ENCODE measurements at regions not wholly inside any gene's neighbourhood (a gene's known extent, or its start where the extent isn't known, plus 50 kb on each side); places are given as distances from the start of the nearest gene placed in this dataset.
"Not testable (repeated sequence)": the region's sequence is repeated elsewhere in the genome, so short reads cannot be mapped to it uniquely, and the experiment has no call there.

GRCh38 chr12:91493308-91493707 is 310.7 kb upstream of the DCN start:
- no peak for DNase-seq

DNA sequence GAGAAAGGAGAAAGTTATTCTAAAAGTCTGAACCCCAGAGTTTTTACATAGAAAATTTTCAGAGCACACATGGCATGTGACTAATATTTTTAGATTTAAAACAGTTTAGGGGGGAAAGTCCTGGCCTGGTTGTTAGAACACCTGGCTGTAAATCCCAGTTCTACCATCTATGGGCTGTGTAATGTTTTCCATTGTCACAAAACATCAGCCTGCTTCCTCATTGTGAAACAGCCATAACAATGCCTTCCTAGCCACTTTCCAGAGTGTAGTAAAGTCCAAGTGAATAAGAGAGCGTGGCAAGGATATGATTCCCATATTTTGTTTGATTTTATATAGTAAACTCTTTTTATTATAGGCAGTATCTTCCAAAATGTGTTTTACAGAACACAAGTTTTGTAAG is 310.0 kb upstream of the DCN start:
- DNase-seq = no peak

DNA sequence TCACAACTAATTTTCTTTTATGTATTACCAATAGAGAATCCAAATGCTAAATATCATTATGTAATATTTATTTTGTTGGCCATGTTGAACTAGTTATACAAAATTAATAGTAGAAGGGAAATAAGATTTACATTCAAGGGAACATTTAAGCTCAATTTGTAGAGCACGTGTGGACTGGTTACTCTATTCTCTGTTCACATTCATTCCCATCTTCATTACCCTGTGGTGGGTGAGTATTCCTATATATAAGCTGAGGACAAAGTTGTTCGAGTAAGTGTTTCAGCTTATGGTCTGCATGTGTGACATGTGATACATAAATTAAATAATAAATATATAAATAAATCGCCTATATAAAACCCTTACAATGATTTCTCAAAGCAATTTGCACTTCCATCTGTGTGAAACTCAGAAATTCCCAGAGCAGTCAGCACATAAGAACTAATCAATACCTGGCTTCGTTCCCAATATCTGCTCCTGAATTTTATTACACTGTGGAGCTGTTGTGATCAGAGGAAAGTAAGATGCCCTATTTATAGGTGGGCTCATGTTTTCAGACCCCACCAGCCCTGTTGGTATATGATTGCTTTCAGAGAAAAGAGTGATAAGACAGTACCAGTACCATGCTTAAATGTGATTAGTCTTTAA is 308.2 kb upstream of the DCN start:
- no peak for DNase-seq

DNA sequence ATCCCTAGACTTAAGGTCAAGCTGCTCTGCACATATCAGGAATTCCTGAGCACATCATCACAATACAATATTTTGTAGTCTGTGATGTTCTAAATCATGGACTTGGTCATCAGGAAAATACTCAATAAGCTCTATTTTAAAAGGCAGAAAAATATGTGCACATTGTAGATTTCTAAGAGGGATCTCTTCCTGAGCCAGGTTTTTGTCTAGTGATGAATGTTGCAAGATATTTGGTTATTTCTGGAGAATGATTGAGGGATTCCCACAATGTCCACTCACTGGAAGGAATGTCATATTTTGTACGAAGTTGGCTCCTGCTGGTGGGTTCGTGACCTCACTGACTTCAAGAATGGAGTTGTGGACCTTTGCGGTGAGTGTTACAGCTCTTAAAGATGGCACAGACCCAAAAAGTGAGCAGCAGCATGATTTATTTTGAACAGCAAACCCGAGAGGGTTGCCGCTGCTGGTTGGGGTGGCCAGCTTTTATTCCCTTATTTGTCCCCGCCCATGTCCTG is 300.9 kb upstream of the DCN start:
- DNase-seq = no peak

GRCh38 chr12:91482231-91482630 is 299.6 kb upstream of the DCN start:
- DNase-seq = no peak

GRCh38 chr12:91478500-91478899 is 295.9 kb upstream of the DCN start:
- DNase-seq = no peak

- DNase-seq = no peak
These were observed 285.1 kb upstream of the DCN start for GRCh38 chr12:91467686-91468085.

DNA sequence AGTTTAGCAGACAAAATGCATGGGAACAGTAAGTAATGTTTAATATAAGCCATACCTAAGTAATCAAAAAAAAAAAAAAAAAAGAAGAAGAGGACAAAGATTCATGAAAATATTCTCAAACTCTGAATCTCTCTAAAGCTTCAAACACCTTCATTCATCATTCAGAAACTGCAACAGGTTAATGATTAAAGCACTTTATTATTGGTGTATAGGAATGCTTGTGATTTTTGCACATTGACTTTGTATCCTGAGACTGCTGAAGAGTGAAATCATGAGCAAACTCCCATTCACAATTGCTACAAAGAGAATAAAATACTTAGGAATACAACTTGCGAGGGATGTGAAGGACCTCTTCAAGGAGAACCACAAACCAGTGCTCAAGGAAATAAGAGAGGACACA is 278.4 kb upstream of the DCN start:
- no peak for DNase-seq

DNA sequence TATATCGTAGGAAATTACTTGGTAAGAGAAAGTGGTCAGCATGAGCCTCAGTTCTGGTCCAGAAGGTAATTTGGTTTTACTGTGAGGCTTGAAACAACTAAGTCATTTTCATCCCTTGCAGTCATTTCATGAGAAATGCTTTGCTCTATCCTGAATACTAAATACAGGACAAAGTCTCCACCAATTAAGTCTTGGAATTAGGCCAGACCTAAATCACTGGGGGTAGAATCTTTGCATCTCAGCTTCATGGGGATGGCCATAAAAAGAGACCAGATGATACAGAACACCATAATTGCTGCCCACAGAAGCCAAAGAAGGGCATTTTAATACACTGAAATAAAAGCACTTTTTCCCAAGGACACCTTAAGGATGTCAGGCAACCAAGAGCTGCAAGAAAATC is 277.9 kb upstream of the DCN start:
- no peak for DNase-seq

DNA sequence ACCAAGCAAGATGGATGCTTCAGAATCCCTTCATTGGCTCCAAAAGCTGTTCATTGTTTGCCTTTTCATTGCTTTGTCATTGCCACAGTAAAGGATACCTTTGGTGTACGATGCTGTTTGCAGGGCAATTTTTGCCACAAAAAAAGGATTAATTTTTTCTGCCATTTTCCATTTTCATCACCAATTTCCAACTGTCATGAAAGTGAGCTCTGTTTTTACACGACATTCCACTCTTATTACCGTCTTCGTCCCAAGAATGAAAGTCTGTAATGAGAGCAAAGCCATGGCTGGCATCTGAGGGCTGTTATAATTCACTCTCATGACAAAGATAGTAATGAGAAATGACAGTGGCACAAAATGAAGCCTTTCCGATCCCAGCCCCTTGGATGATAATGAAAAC is 272.7 kb upstream of the DCN start:
- no peak for DNase-seq

- no peak for DNase-seq
These were observed 271.6 kb upstream of the DCN start for GRCh38 chr12:91454179-91454578.

- DNase-seq = not testable (repeated sequence)
These were observed 269.8 kb upstream of the DCN start for GRCh38 chr12:91452464-91452863.

DNA sequence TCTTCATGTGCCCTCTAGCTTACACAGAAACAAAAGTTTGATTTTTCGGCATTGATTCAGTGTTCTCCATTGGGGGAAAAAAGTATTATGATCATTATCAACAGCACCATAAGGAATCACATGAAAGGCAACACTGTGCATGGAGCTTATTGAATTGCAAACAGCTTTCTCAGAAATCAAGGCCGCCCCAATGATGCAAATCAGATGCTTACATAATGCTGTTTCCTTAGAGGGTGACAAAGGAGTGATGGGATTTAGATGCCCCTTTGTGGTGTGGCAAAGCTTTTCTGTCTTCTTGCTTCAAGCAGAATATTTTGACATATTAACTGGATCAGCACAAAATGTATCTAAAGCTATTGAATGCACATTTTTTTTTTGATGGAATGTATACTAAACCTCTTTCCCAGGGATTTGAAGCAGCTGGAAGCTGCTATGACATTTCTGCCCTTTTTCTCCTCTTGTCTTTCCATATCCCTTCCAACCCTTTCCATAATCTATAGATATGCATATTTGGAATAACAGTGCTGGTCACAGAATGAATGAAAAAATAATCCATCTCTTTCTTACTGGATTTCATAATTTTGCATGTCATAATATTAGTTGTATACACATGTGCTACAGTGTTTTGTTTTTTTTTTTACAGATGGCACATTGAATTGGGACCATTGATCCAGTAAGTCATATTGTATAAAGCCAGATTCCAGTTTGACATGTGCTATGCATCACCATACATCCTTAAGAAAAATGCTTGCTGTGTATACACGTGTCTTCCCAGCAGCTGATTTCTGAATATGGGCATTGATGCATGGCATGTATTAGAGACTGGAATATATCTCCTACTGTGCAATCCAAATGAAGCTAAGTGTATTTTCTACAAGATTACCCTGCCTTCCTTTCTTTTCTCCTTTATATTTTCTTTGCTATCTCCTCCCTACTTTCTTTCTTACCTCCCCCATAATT is 259.7 kb upstream of the DCN start:
- DNase-seq = no peak

DNA sequence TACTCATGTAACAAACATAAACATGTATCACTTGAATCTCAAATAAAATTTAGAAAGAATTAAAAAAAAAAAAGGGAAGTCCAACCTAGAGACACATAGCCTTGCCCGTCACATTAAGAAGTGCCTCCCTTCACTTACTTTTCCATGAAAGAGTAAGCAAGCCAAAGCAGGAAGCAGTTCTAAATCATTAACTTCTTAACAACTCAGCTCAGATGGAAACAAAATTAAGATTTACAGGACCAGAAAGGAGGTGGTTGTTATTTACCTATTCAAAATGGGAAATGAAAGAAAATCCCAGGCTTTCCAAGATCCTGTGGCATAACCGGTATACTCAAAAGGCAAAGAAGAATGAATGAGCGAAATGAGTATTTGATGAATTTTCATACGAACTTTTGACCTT is 258.6 kb upstream of the DCN start:
- no peak for DNase-seq

GRCh38 chr12:91434081-91434480 is 251.5 kb upstream of the DCN start:
- no peak for DNase-seq

- no peak for DNase-seq
These were observed 250.1 kb upstream of the DCN start for GRCh38 chr12:91432755-91433154.

- no peak for DNase-seq
These were observed 249.5 kb upstream of the DCN start for GRCh38 chr12:91432089-91432488.

GRCh38 chr12:91424506-91424905 is 241.9 kb upstream of the DCN start:
- no peak for DNase-seq

GRCh38 chr12:91423693-91424050 is 241.1 kb upstream of the DCN start:
- DNase-seq = no peak

DNA sequence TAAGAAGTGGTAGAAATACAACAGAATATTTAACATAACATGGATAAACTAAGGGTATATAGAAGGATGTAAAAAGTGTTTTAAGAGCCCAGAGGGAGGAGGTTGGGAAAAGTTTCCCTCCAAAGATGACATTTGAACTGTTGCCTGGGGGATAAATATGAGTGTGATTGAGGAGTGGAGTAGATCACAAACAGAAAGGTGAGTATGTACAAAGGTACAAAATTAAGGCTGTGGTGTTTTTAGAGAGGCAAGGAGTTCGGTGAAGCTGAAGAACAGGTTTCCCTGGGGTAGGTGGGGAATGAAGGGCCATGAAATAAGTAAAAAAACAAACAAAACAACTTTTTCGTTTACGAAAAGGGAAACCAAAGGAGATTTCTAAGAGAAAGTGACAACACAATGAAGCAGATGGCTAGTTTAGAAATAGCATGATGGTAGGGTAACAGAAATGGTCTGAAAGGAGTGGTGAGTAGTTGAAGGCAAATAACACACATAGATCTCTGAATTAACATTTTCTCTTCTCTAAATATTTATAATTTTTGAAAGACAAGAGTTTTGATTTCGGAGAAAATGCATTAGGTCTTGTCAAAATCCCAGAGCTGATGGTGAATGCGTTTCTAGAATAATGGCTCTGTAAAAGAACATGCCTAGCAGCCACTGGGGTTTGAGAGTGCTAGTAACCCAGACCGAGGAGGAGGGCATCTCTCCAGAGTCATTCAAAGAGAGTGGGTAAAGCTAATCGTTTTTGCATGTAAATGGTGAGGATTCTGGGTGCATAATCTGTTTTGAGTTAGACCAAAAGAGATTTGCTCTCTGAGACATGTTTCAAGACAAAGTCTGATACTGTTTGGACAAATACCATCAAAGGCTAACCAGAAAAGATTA is 240.4 kb upstream of the DCN start:
- no peak for DNase-seq

DNA sequence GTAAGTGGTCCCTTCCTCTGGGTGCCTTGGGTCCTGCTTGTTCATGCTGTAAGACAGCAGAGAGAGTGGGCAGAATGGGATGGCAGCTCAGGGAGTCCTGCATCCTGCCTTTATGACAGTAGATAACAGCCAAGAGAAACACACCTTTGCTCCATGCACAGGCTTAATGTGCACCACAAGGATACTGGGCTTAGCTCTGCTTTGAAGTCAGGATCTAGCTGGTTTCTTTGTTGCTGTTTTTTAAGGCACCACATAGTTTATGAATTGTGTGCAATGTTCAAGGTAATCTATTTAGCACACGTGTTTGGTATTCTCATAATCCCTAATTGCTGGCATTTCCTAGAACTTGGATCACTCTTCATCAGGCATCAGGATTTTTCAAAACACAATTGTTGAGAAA is 239.5 kb upstream of the DCN start:
- no peak for DNase-seq

- DNase-seq = peak; percentile 34
These were observed 237.2 kb upstream of the DCN start for GRCh38 chr12:91419809-91420208.
